H1 (cell line): ENCODE measurements at regions not wholly inside any gene's neighbourhood (a gene's known extent, or its start where the extent isn't known, plus 50 kb on each side); places are given as distances from the start of the nearest gene placed in this dataset.

Source experiments
- CTCF ChIA-PET: fragments of 300-600 bp; sonication (Branson Sonifier 250); formaldehyde crosslinking; loops from one replicate; lab custom pipeline; 2021; ENCODE audit not compliant: partially characterized antibody; lab: Charles Lee
- POLR2A ChIA-PET: fragments of 300-600 bp; sonication (Branson Sonifier 250); formaldehyde crosslinking; loops from one replicate; lab custom pipeline; 2021; ENCODE audit warnings: inconsistent platforms; ENCODE audit not compliant: partially characterized antibody; lab: Charles Lee
- DNase-seq, 2 experiments: peaks; one replicate each; pipeline versions ENCODE4 v3.0.0 to v3.0.0-alpha.2; 2010 to 2022; ENCODE audit warnings: low spot score in 2 of 2, low read depth in 1 of 2, mixed read lengths in 1 of 2
- FAIRE-seq: peaks from 2 replicates; lab custom pipeline; 2011; peaks lifted over from hg19 to GRCh38; lab: Jason Lieb, UNC
- H2AFZ ChIP-seq: 2 replicates; pipeline ENCODE4 v1.8.1; 2012; ENCODE audit warnings: low read length, inconsistent platforms
- H2AK5ac ChIP-seq: 2 replicates; pipeline ENCODE4 v1.6.1; 2013; ENCODE audit warnings: low read depth, low read length
- H2BK120ac ChIP-seq: replicated peaks from 2 replicates; pipeline ENCODE3; 2013; ENCODE audit warnings: low read depth, low read length, inconsistent platforms
- H2BK12ac ChIP-seq: 2 replicates; pipeline ENCODE4 v1.6.1; 2013; ENCODE audit warnings: low read depth, low read length
- H2BK15ac ChIP-seq: 2 replicates; pipeline ENCODE4 v1.6.1; 2013; ENCODE audit warnings: low read length
- H2BK20ac ChIP-seq: 2 replicates; pipeline ENCODE4 v1.6.1; 2013; ENCODE audit warnings: low read length
- H2BK5ac ChIP-seq: 2 replicates; pipeline ENCODE4 v1.6.1; 2013; ENCODE audit warnings: low read depth, low read length
- H3K14ac ChIP-seq: 2 replicates; pipeline ENCODE4 v1.6.1; 2013; ENCODE audit warnings: inconsistent platforms; ENCODE audit not compliant: insufficient read length
- H3K18ac ChIP-seq: 2 replicates; pipeline ENCODE4 v1.6.1; 2013; ENCODE audit warnings: low read length; ENCODE audit errors: extremely low read depth
- H3K23ac ChIP-seq: 2 replicates; pipeline ENCODE4 v1.6.1; 2013; ENCODE audit warnings: inconsistent platforms; ENCODE audit not compliant: insufficient read length
- H3K23me2 ChIP-seq: 2 replicates; pipeline ENCODE4 v1.6.1; 2013; ENCODE audit warnings: low read depth, low read length
- H3K27ac ChIP-seq: 2 replicates; pipeline ENCODE4 v1.6.1; 2011; ENCODE audit warnings: low read depth, low read length, inconsistent platforms
- H3K27me3 ChIP-seq, 4 experiments: replicated peaks in 1 of 4; 1 replicate in 1 of 4; 2 replicates in 3 of 4; pipeline versions ENCODE4 v1.6.1 to v1.8.1; 2011 to 2013; ENCODE audit warnings: low read length in 3 of 4, mild to moderate bottlenecking in 3 of 4, inconsistent platforms in 2 of 4, mixed read lengths in 2 of 4, moderate library complexity in 1 of 4; ENCODE audit not compliant: control insufficient read depth in 3 of 4, insufficient read depth in 3 of 4; ENCODE audit errors: extremely low read depth in 1 of 4
- H3K36me3 ChIP-seq, 4 experiments: 2 replicates each; pipeline versions ENCODE4 v1.6.1 to v1.8.1; 2011 to 2013; ENCODE audit warnings: mild to moderate bottlenecking in 4 of 4, low read length in 3 of 4, moderate library complexity in 2 of 4, control low read depth in 1 of 4, inconsistent platforms in 1 of 4; ENCODE audit not compliant: insufficient read depth in 4 of 4, control insufficient read depth in 2 of 4
- H3K4ac ChIP-seq: replicated peaks from 2 replicates; pipeline ENCODE3; 2013; ENCODE audit warnings: low read length, low read depth, mixed read lengths, inconsistent platforms; ENCODE audit not compliant: insufficient read length
- H3K4me1 ChIP-seq, 4 experiments: replicated peaks in 1 of 4; 1 replicate in 1 of 4; 2 replicates in 3 of 4; pipeline versions ENCODE4 v1.6.1 to v1.8.1; 2011 to 2013; ENCODE audit warnings: low read length in 3 of 4, inconsistent platforms in 2 of 4, mixed read lengths in 1 of 4; ENCODE audit not compliant: insufficient read depth in 4 of 4, control insufficient read depth in 3 of 4
- H3K4me2 ChIP-seq, 2 experiments: 2 replicates each; pipeline versions ENCODE4 v1.6.1 to v1.8.1; 2011 to 2013; ENCODE audit warnings: low read depth in 2 of 2, low read length in 2 of 2, control low read depth in 1 of 2, inconsistent platforms in 1 of 2, mild to moderate bottlenecking in 1 of 2; ENCODE audit not compliant: insufficient read depth in 1 of 2
- H3K4me3 ChIP-seq, 4 experiments: fragments of 200-600, 300-600 bp in 1 of 4; sonication (generic), shearing (Covaris generic), sonication (Bioruptor Twin) in 1 of 4; 2 replicates each; pipeline versions ENCODE4 v1.5.1 to v1.8.1; 2011 to 2016; ENCODE audit warnings: low read length in 4 of 4, low read depth in 3 of 4, control low read depth in 2 of 4, inconsistent platforms in 2 of 4, mild to moderate bottlenecking in 2 of 4, mixed read lengths in 1 of 4, moderate library complexity in 1 of 4; ENCODE audit not compliant: insufficient read depth in 2 of 4; ENCODE audit errors: extremely low read depth in 1 of 4
- H3K56ac ChIP-seq: replicated peaks from 2 replicates; pipeline ENCODE3; 2013; ENCODE audit warnings: low read depth, mild to moderate bottlenecking, mixed read lengths, low read length, inconsistent platforms; ENCODE audit not compliant: insufficient read length
- H3K79me1 ChIP-seq: 2 replicates; pipeline ENCODE4 v1.6.1; 2013; ENCODE audit warnings: low read depth, low read length, control low read depth
- H3K79me2 ChIP-seq, 2 experiments: 2 replicates each; pipeline versions ENCODE4 v1.6.1 to v1.8.1; 2012 to 2013; ENCODE audit warnings: low read length in 2 of 2, mild to moderate bottlenecking in 2 of 2, inconsistent platforms in 1 of 2; ENCODE audit not compliant: insufficient read depth in 2 of 2, control insufficient read depth in 1 of 2
- H3K9ac ChIP-seq, 4 experiments: replicated peaks in 1 of 4; 1 replicate in 1 of 4; 2 replicates in 3 of 4; pipeline versions ENCODE4 v1.6.1 to v1.8.1; 2011 to 2013; ENCODE audit warnings: low read depth in 3 of 4, low read length in 3 of 4, control low read depth in 2 of 4, mild to moderate bottlenecking in 2 of 4, moderate library complexity in 2 of 4, inconsistent platforms in 1 of 4; ENCODE audit errors: extremely low read depth in 1 of 4
- H3K9me3 ChIP-seq, 2 experiments: 2 replicates each; pipeline versions ENCODE4 v1.6.1 to v1.8.1; 2012 to 2013; ENCODE audit warnings: mild to moderate bottlenecking in 2 of 2, moderate library complexity in 2 of 2, control low read depth in 1 of 2, inconsistent platforms in 1 of 2, low read depth in 1 of 2, low read length in 1 of 2, mixed read lengths in 1 of 2; ENCODE audit not compliant: insufficient read depth in 2 of 2
- H4K20me1 ChIP-seq, 2 experiments: replicated peaks in 1 of 2; 2 replicates each; pipeline versions ENCODE3 to v1.8.1; 2011 to 2013; ENCODE audit warnings: inconsistent platforms in 2 of 2, low read length in 2 of 2, mild to moderate bottlenecking in 1 of 2; ENCODE audit not compliant: insufficient read depth in 2 of 2, control insufficient read depth in 1 of 2
- H4K5ac ChIP-seq: 2 replicates; pipeline ENCODE4 v1.6.1; 2013; ENCODE audit warnings: low read length, low read depth, mixed read lengths, inconsistent platforms; ENCODE audit not compliant: insufficient read length
- H4K8ac ChIP-seq: 2 replicates; pipeline ENCODE4 v1.8.0; 2013; ENCODE audit warnings: mild to moderate bottlenecking, moderate library complexity, low read length, inconsistent platforms; ENCODE audit not compliant: insufficient read depth; ENCODE audit errors: extremely low read depth
- H4K91ac ChIP-seq: replicated peaks from 2 replicates; pipeline ENCODE3; 2013; ENCODE audit warnings: low read length, mixed read lengths, inconsistent platforms; ENCODE audit not compliant: insufficient read length
- CTCF ChIP-seq, 3 experiments: IDR thresholded peaks; 1 replicate in 2 of 3; 2 replicates in 1 of 3; pipeline versions ENCODE4 v1.5.1 to v1.6.1; 2011; ENCODE audit warnings: low read length in 3 of 3, mild to moderate bottlenecking in 3 of 3, inconsistent platforms in 2 of 3, low read depth in 1 of 3, moderate library complexity in 1 of 3; ENCODE audit not compliant: insufficient read depth in 1 of 3; ENCODE audit errors: control extremely low read depth in 1 of 3
- YY1 ChIP-seq: IDR thresholded peaks from 2 replicates; pipeline ENCODE4 v1.6.1; 2011; ENCODE audit warnings: low read depth, mild to moderate bottlenecking, low read length
- WGBS, 2 experiments: shearing (Covaris generic) in 1 of 2; methylation state at CpG; one replicate each; pipeline versions ENCODE4 v1.1.6 to v1.1.7; 2013 to 2015; ENCODE audit warnings: low lambda C conversion rate in 2 of 2, mixed read lengths in 2 of 2, inconsistent platforms in 1 of 2, low coverage in 1 of 2, missing lambda C conversion rate in 1 of 2; ENCODE audit not compliant: insufficient replicate concordance in 2 of 2, insufficient coverage in 1 of 2, insufficient read length in 1 of 2; ENCODE audit errors: extremely low coverage in 1 of 2, missing lambda C conversion rate in 1 of 2; 5-methylcytosine and 5-hydroxymethylcytosine counted together

GRCh38 chr11:26199331-26200095 lies 132.4 kb upstream of the ANO3 start:
- POLR2A ChIA-PET, result no interaction called here
- Histone ChIP-seq H3K79me2 (no peaks in the 10 kb centered on the region), H2BK15ac (no peak overlapping the region), H3K23me2 (no peaks in the 10 kb centered on the region), H2BK5ac (no peak overlapping the region), H3K4me2 (no peak overlapping the region), H2BK20ac (no peak overlapping the region), H3K4me1 (no peaks in the 10 kb centered on the region), H2BK120ac (no peak overlapping the region), H3K18ac (no peak overlapping the region), H3K14ac (no peak overlapping the region), H2BK12ac (no peak overlapping the region), H3K4ac (no peak overlapping the region), H3K36me3 (no peaks in the 10 kb centered on the region), H4K8ac (no peak overlapping the region), H4K5ac (no peak overlapping the region), H2AK5ac (no peak overlapping the region), H3K9ac (no peak overlapping the region), H4K20me1 (no peaks in the 10 kb centered on the region), H3K27ac (no peak overlapping the region), H3K9me3 (no peaks in the 10 kb centered on the region), H4K91ac (no peak overlapping the region), H3K79me1 (no peaks in the 10 kb centered on the region), H3K27me3 (no peaks in the 10 kb centered on the region), H2AFZ (no peak overlapping the region), H3K23ac (no peak overlapping the region), H3K4me3 (no peak overlapping the region), H3K56ac (no peak overlapping the region)
- DNase-seq (no peak), FAIRE-seq (no peak)
- 94% methylated on average over 4 of the region's 4 CpGs; no CpG with 5 or more reads in 1 of the 2 experiments for WGBS, 2 experiments
- CTCF ChIA-PET, result interaction anchor here (1.1 kb wide), 2 partner anchors 29 to 126 kb away, joined by 3 read pairs; no protein-coding TSS in a partner anchor
- TF ChIP-seq YY1 (no peak), CTCF (IDR thresholded peaks at IDR 0.05; ENCODE audit: control extremely low read depth in 1 of 3, insufficient read depth in 1 of 3, low read depth in 1 of 3, low read length in 3 of 3) (no peak)
